GM13977 (cell line): ENCODE measurements at regions not wholly inside any gene's neighbourhood (a gene's known extent, or its start where the extent isn't known, plus 50 kb on each side); places are given as distances from the start of the nearest gene placed in this dataset.

ENCODE experiments used
- DNase-seq: peaks from one replicate; pipeline ENCODE4 v3.0.0; 2012; ENCODE audit warnings: low spot score
- CTCF ChIP-seq: IDR thresholded peaks from 2 replicates; pipeline ENCODE4 v1.5.1; 2012; ENCODE audit warnings: mild to moderate bottlenecking, control low read depth; ENCODE audit not compliant: insufficient read depth; ENCODE audit errors: extremely low read depth, missing control alignments
- in situ Hi-C: fragments of 300-500 bp; cut with MboI; formaldehyde crosslinking; loops from one replicate; pipeline ENCODE4 v1.12.0; 2022; ENCODE audit warnings: low sequenced_read_pairs, low pct_unique_long_range_greater_than_20kb, mixed read lengths, inconsistent platforms; ENCODE audit not compliant: unreplicated experiment

GRCh38 chr22:47918276-47918921 is 1155.9 kb downstream of the TBC1D22A start:
- in situ Hi-C loops, result no loop called here
- no peak for DNase-seq
- TF ChIP-seq CTCF, result no peak

DNA sequence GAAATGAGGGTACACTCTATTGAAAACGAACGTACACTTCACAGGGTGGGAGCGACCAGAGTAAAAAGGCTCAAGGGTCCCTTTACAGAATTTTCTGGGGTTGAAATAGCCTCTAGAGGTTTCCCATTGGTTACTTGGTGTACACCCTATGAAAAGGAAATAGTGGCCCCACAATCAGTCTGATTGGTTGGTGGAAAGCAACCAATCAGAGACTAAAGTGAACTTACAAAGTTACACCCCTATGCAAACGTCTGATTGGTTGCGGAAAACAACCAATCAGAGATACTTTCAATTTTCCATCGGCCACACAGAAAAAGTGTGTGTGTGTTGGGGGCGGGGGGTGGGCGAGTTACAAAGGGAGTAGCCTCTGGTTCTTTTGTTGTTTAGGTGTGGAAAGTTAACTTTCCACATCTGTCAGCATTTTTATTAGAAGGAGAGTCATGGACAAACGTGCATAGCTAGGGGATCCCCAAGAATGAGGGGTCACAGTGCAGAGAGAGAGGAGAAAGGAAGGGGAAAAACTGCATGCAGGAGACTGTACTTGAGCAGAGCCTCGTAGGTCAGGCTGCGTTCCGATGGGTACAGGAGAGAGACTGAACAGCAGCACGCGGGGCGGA is 1152.1 kb downstream of the TBC1D22A start:
- DNase-seq, result no peak
- no peak for TF ChIP-seq CTCF
- in situ Hi-C loops, result no loop called here

DNA sequence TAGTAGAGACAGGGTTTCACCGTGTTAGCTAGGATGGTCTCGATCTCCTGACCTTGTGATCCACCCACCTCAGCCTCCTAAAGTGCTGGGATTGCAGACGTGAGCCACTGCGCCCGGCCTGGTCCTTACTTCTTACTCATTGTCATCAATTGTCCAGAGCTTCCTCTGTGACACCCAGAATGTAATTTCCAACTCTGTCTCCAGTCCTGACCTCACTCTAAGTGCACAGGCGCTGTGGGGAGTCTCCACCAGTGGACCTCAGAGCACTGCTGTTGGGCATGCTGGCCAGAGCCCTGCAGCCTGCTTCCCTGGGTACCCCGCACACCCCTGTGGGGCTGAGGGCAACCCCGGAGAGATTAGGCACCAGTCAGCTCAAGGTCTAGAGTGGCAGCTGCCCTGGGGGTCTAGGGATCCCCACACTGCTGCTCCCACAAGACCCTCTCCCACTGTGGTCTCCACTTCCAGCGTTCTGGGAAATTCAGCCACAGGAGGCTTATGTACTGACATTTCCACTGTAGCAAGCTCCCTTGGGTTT is 1140.3 kb downstream of the TBC1D22A start:
- no peak for DNase-seq
- in situ Hi-C loops, result no loop called here
- no peak for TF ChIP-seq CTCF

DNA sequence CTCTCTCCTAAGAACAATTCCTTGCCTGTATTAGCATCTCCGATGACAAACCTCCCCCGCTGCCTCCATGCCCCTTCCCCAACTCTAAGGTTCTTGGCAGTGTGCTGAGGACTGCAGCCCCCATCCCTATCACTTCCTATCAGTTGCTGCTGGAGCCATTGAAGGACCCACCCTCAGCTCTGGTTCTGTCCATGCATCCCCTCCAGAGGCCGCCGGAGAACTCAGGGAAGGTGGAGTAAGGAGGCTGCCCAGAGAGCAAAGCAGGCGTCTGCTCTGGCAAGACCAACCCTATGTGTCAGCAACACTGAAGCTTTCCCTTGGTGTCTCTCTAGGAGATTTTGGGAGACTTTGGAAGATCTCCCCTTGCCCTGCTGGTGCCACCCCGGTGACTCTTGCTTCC is 1139.5 kb downstream of the TBC1D22A start:
- no peak for DNase-seq
- no peak for TF ChIP-seq CTCF
- in situ Hi-C loops, result no loop called here

- DNase-seq, result no peak
- TF ChIP-seq CTCF, result no peak
- in situ Hi-C loops, result no loop called here
Measured at GRCh38 chr22:47899894-47900293, 1137.4 kb downstream of the TBC1D22A start.

GRCh38 chr22:47898946-47899345 is 1136.5 kb downstream of the TBC1D22A start:
- no peak for TF ChIP-seq CTCF
- DNase-seq, result no peak
- in situ Hi-C loops, result no loop called here

DNA sequence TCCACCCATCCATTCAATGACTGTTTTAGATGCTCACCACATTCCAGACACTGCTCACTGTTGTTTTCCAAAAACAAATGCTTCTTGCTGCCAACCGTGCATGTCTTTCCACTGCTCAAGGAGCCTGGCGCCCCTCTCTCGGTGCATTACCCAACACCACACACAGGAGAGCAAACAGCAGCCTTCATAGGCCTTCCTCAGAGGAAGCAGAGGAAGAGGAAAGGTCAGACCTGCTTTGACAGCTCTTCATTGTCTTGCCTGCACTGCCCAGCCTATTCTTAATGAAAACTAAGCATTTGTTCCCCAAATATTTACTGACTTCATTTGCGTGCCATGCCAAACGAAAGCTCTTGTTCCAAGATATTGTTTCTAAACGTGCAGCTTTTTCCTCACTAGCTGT is 1129.2 kb downstream of the TBC1D22A start:
- TF ChIP-seq CTCF, result no peak
- in situ Hi-C loops, result no loop called here
- no peak for DNase-seq
